ENCODE measurements at regions not wholly inside any gene's neighbourhood (a gene's known extent, or its start where the extent isn't known, plus 50 kb on each side); places are given as distances from the start of the nearest gene placed in this dataset.

GRCh38 chr10:124346831-124347230 is 71.9 kb downstream of the OAT start:
- TF ChIP-seq CTCF (IDR thresholded peaks at IDR 0.05 in 2 of 3, conservative IDR thresholded peaks at IDR 0.05 in 1 of 3; ENCODE audit: borderline replicate concordance in 1 of 3, insufficient read depth in 1 of 3, low read depth in 2 of 3, low read length in 2 of 3) (no peak), POLR2A (IDR thresholded peaks at IDR 0.05; ENCODE audit: borderline replicate concordance, extremely low read depth, insufficient read depth, insufficient read length) (no peak), POLR2AphosphoS5 (IDR thresholded peaks at IDR 0.05; ENCODE audit: low read depth, low read length) (no peak), SP1 (IDR thresholded peaks at IDR 0.05; ENCODE audit: low read depth) (no peak)
